ENCODE measurements at regions not wholly inside any gene's neighbourhood (a gene's known extent, or its start where the extent isn't known, plus 50 kb on each side); places are given as distances from the start of the nearest gene placed in this dataset.

DNA sequence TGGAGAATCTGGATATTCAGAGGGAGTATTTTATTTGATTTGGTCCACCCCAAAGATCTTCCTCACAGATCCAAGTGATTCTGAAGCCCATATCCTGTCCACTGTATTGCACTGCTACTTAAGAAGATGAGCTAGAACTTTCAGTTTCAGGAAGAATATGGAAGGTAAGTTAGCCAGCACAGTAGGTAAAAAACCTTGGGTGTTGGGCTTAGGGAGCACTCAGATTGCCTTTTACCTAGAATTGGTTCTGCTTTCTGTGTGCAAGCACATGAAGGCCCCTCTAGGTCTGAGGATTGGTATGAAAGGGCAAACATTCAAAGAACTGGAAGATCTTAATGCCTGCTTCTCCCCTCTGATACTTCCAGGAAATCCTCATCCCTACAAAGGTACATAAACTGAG is 146.7 kb upstream of the COL1A2 start:
- no peak overlapping the region for H2BK20ac ChIP-seq (ENCODE audit: low read depth, low read length)
- no TSS peak for BruUV-seq (replicated peaks)

More for the DNA sequence above, 146.7 kb upstream of the COL1A2 start:
- H3K9me1 ChIP-seq (ENCODE audit: insufficient read depth, low read length) = no peaks in the 10 kb centered on the region
- no peak overlapping the region for H3K56ac ChIP-seq (ENCODE audit: extremely low read depth, insufficient read depth, low read length)
- H3K9ac ChIP-seq (ENCODE audit: low read depth, low read length) = no peak overlapping the region
- no peak overlapping the region for H2AFZ ChIP-seq (replicated peaks; ENCODE audit: low read length, poor library complexity)
- no peaks in the 10 kb centered on the region for H4K20me1 ChIP-seq (ENCODE audit: insufficient read depth, low read length)
- no peak overlapping the region for H3K4ac ChIP-seq (ENCODE audit: low read depth, low read length)
- no peak overlapping the region for H4K8ac ChIP-seq (ENCODE audit: low read depth in 2 of 2, low read length in 2 of 2)
- no peaks in the 10 kb centered on the region for H3K79me1 ChIP-seq (ENCODE audit: low read depth in 1 of 2, low read length in 2 of 2)
- no peak overlapping the region for H3K27ac ChIP-seq (ENCODE audit: insufficient read depth, low read length)
- TF ChIP-seq BHLHE40 (IDR thresholded peaks at IDR 0.05; ENCODE audit: low read depth, low read length) = no peak
- no peak for TF ChIP-seq POLR2A (IDR thresholded peaks at IDR 0.05; ENCODE audit: low read depth, low read length)
- TF ChIP-seq CTCF (conservative IDR thresholded peaks at IDR 0.05; ENCODE audit: low read depth, low read length) = no peak
- TF ChIP-seq, protein P1, sequence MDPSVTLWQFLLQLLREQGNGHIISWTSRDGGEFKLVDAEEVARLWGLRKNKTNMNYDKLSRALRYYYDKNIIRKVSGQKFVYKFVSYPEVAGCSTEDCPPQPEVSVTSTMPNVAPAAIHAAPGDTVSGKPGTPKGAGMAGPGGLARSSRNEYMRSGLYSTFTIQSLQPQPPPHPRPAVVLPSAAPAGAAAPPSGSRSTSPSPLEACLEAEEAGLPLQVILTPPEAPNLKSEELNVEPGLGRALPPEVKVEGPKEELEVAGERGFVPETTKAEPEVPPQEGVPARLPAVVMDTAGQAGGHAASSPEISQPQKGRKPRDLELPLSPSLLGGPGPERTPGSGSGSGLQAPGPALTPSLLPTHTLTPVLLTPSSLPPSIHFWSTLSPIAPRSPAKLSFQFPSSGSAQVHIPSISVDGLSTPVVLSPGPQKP (IDR thresholded peaks at IDR 0.05; ENCODE audit: borderline replicate concordance, low read depth, low read length) = no peak
- TF ChIP-seq MXI1 (IDR thresholded peaks at IDR 0.05; ENCODE audit: borderline replicate concordance, low read depth, low read length) = no peak
- TF ChIP-seq RAD21 (IDR thresholded peaks at IDR 0.05; ENCODE audit: low read length) = no peak
- TF ChIP-seq CEBPB (IDR thresholded peaks at IDR 0.05; ENCODE audit: low read depth, low read length) = no peak
- no peak for TF ChIP-seq RFX5 (IDR thresholded peaks at IDR 0.05; ENCODE audit: low read depth, low read length)
- TF ChIP-seq USF2 (IDR thresholded peaks at IDR 0.05; ENCODE audit: low read depth, low read length) = no peak
- no peak for TF ChIP-seq SMC3 (IDR thresholded peaks at IDR 0.05; ENCODE audit: low read depth, low read length)
- no peaks in the 10 kb centered on the region for H3K36me3 ChIP-seq (ENCODE audit: control insufficient read depth, insufficient read depth, low read length)
- no peak overlapping the region for H2AK9ac ChIP-seq (replicated peaks; ENCODE audit: low read depth, low read length, poor library complexity)
- H2AK5ac ChIP-seq (ENCODE audit: low read depth, low read length) = no peak overlapping the region
- ChIA-PET POLR2A (ENCODE audit: unreplicated experiment) (no interaction called here), CTCF (no interaction called here)
- intact Hi-C loops (cut with micrococcal nuclease) (no loop called here), dilution Hi-C loops (cut with HindIII; ENCODE audit: low sequenced_read_pairs, unreplicated experiment) (no loop called here), in situ Hi-C loops (cut with MboI; ENCODE audit: low sequenced_read_pairs) (no loop called here)
- no peaks in the 10 kb centered on the region for H3K4me1 ChIP-seq (ENCODE audit: control insufficient read depth, insufficient read depth, low read length)
- H3K27me3 ChIP-seq (ENCODE audit: control insufficient read depth, insufficient read depth, low read length) = peaks cover 2% of the 10 kb centered on the region; the same call in 1 of the 2 replicates
- H2BK15ac ChIP-seq (ENCODE audit: low read depth, low read length) = no peak overlapping the region
- no peak overlapping the region for H3K4me3 ChIP-seq (ENCODE audit: insufficient read depth, low read depth, low read length)
- no peak overlapping the region for H3K4me2 ChIP-seq (ENCODE audit: low read depth, low read length)
- no peak overlapping the region for H3K18ac ChIP-seq (ENCODE audit: low read depth, low read length)
- H3K23ac ChIP-seq (ENCODE audit: low read depth, low read length) = no peak overlapping the region
- no peak for ATAC-seq (ENCODE audit: low read depth)
- H2BK5ac ChIP-seq (ENCODE audit: low read depth, low read length, poor library complexity, severe bottlenecking) = no peak overlapping the region
- no peak for DNase-seq
- H4K91ac ChIP-seq (ENCODE audit: insufficient read depth, low read depth, low read length) = no peak overlapping the region
- H3K14ac ChIP-seq (replicated peaks; ENCODE audit: low read depth, low read length) = no peak overlapping the region
- no peaks in the 10 kb centered on the region for H3K9me3 ChIP-seq (ENCODE audit: control insufficient read depth, insufficient read depth, low read length)
- H4K5ac ChIP-seq (ENCODE audit: low read depth, low read length) = no peak overlapping the region
- no peak overlapping the region for H2BK120ac ChIP-seq (ENCODE audit: low read depth, low read length)

All from IMR-90 (cell line).